K562 (cell line): ENCODE measurements at regions not wholly inside any gene's neighbourhood (a gene's known extent, or its start where the extent isn't known, plus 50 kb on each side); places are given as distances from the start of the nearest gene placed in this dataset.

Source experiments
- ATAC-seq: fragments of 200-7000 bp; cut with Tn5 transposase; 3 replicates; pipeline ENCODE4 v1.9.1; 2020; ENCODE audit warnings: moderate library complexity
- BruUV-seq: library from RNA; stranded (reverse); fragments of 400-500 nt; replicated peaks from 2 replicates; lab custom pipeline; 2021; lab: Mats Ljungman, UMichigan
- CTCF ChIA-PET: fragments of 300-600 bp; formaldehyde crosslinking; extraction: SDS; loops from one replicate; lab custom pipeline; 2021; ENCODE audit warnings: low intra/inter-chr PET ratio; lab: Yijun Ruan, JAX
- POLR2A ChIA-PET: fragments of 300-600, 350-650 bp; sonication (Branson Sonifier 250); formaldehyde crosslinking; extraction: SDS; loops from one replicate; lab custom pipeline; 2021; ENCODE audit warnings: antibody characterized with exemption, inconsistent platforms; lab: Yijun Ruan, JAX
- DNase-seq, 4 experiments: peaks; one replicate each; pipeline versions ENCODE4 v3.0.0 to v3.0.0-alpha.2; 2011 to 2018; ENCODE audit warnings: low spot score in 3 of 4, mixed read lengths in 3 of 4; ENCODE audit errors: extremely low read depth in 1 of 4
- FAIRE-seq: peaks from 2 replicates; lab custom pipeline; 2011; peaks lifted over from hg19 to GRCh38; lab: Jason Lieb, UNC
- H2AFZ ChIP-seq: 2 replicates; pipeline ENCODE4 v1.6.0; 2011; ENCODE audit warnings: low read depth, low read length, control low read depth, inconsistent platforms
- H3K27ac ChIP-seq: fragments of 200-600 bp; 3 replicates; pipeline ENCODE4 v1.8.0; 2011; ENCODE audit warnings: low read depth, mild to moderate bottlenecking, control low read depth, inconsistent platforms, low read length, moderate library complexity, mixed read lengths; ENCODE audit errors: extremely low read depth
- H3K27me3 ChIP-seq, 2 experiments: fragments of 300-600 bp in 1 of 2; 2 replicates in 1 of 2; 3 replicates in 1 of 2; pipeline versions ENCODE4 v1.6.0 to v1.8.0; 2011; ENCODE audit warnings: inconsistent platforms in 2 of 2, low read length in 2 of 2, mild to moderate bottlenecking in 1 of 2, mixed read lengths in 1 of 2, moderate library complexity in 1 of 2; ENCODE audit not compliant: control insufficient read depth in 2 of 2, insufficient read depth in 2 of 2
- H3K36me3 ChIP-seq: fragments of 300-600 bp; 3 replicates; pipeline ENCODE4 v1.8.0; 2011; ENCODE audit warnings: mild to moderate bottlenecking, low read length, inconsistent platforms; ENCODE audit not compliant: control insufficient read depth, insufficient read depth
- H3K4me1 ChIP-seq, 2 experiments: fragments of 200-600 bp in 1 of 2; replicated peaks in 1 of 2; 2 replicates in 1 of 2; 3 replicates in 1 of 2; pipeline versions ENCODE4 v1.5.1 to v1.8.0; 2011; ENCODE audit warnings: inconsistent platforms in 2 of 2, low read length in 2 of 2, mild to moderate bottlenecking in 1 of 2, mixed read lengths in 1 of 2, moderate library complexity in 1 of 2; ENCODE audit not compliant: control insufficient read depth in 2 of 2, insufficient read depth in 2 of 2
- H3K4me2 ChIP-seq: 2 replicates; pipeline ENCODE4 v1.6.1; 2011; ENCODE audit warnings: low read length, control low read depth, inconsistent platforms, mixed read lengths; ENCODE audit not compliant: insufficient read depth
- H3K4me3 ChIP-seq: fragments of 200-600 bp; sonication (generic), shearing (Covaris generic); 2 replicates; pipeline ENCODE4 v1.5.1; 2016; ENCODE audit warnings: control low read depth, inconsistent platforms
- H3K79me2 ChIP-seq: fragments of 200-600 bp; 3 replicates; pipeline ENCODE4 v1.8.0; 2011; ENCODE audit warnings: low read length, inconsistent platforms; ENCODE audit not compliant: control insufficient read depth, insufficient read depth
- H3K9ac ChIP-seq, 2 experiments: 2 replicates each; pipeline versions ENCODE4 v1.6.0 to v1.6.1; 2011; ENCODE audit warnings: low read depth in 2 of 2, low read length in 2 of 2, control low read depth in 1 of 2, inconsistent platforms in 1 of 2, mild to moderate bottlenecking in 1 of 2, mixed read lengths in 1 of 2; ENCODE audit not compliant: insufficient read depth in 1 of 2
- H3K9me1 ChIP-seq: one replicate; pipeline ENCODE4 v1.6.0; 2011; ENCODE audit warnings: inconsistent platforms, mild to moderate bottlenecking, low read length, moderate library complexity; ENCODE audit not compliant: control insufficient read depth, insufficient read depth
- H3K9me3 ChIP-seq: replicated peaks from 2 replicates; pipeline ENCODE4 v1.5.1; 2011; ENCODE audit warnings: low read depth, low read length, inconsistent platforms; ENCODE audit not compliant: control insufficient read depth, insufficient read depth
- H4K20me1 ChIP-seq: replicated peaks from 2 replicates; pipeline ENCODE4 v1.6.1; 2011; ENCODE audit warnings: low read length, inconsistent platforms, mixed read lengths; ENCODE audit not compliant: control insufficient read depth, insufficient read depth
- ARNT ChIP-seq, 2 experiments: fragments of 450-650 bp; IDR thresholded peaks; 2 replicates each; pipeline ENCODE4 v1.6.1; 2016; ENCODE audit warnings: mild to moderate bottlenecking in 1 of 2
- CBFA2T2 ChIP-seq: fragments of 450-650 bp; conservative IDR thresholded peaks from 2 replicates; pipeline ENCODE4 v1.6.1; 2017; ENCODE audit warnings: mild to moderate bottlenecking
- COPS2 ChIP-seq: fragments of 450-650 bp; conservative IDR thresholded peaks from 2 replicates; pipeline ENCODE4 v1.6.1; 2016; ENCODE audit warnings: mild to moderate bottlenecking, moderate library complexity
- ETS2 ChIP-seq: IDR thresholded peaks from 2 replicates; pipeline ENCODE4 v1.6.1; 2016; ENCODE audit warnings: borderline replicate concordance, missing genetic modification characterization, mild to moderate bottlenecking, moderate library complexity, missing compliant biosample characterization; ENCODE audit not compliant: poor library complexity, severe bottlenecking
- NFE2 ChIP-seq: IDR thresholded peaks from 2 replicates; pipeline ENCODE4 v1.6.1; 2014; ENCODE audit warnings: antibody characterized with exemption, low read depth
- WGBS: fragments of 100-300 bp; shearing (Covaris generic); methylation state at CpG from one replicate; pipeline ENCODE4 v1.1.6; 2016; ENCODE audit warnings: low coverage, mixed read lengths; ENCODE audit not compliant: insufficient coverage; ENCODE audit errors: missing lambda C conversion rate; 5-methylcytosine and 5-hydroxymethylcytosine counted together
- in situ Hi-C: fragments of 300-500 bp; cut with MboI; formaldehyde crosslinking; loops from 4 replicates; pipeline ENCODE4 v1.15.0; 2018; ENCODE audit warnings: inconsistent platforms, mixed read lengths
- intact Hi-C: fragments of 100-400 bp; cut with micrococcal nuclease; formaldehyde crosslinking; loops from 2 replicates; pipeline ENCODE4 v1.14.2; 2022
- TF ChIP-seq, protein P1 (sequence below), 2 experiments: fragments of 450-650 bp; IDR thresholded peaks; 2 replicates each; pipeline ENCODE4 v1.6.1; 2018; ENCODE audit warnings: mild to moderate bottlenecking in 2 of 2, low read depth in 1 of 2; ENCODE audit not compliant: partially characterized antibody in 2 of 2
- TF ChIP-seq, protein P2 (sequence below), 2 experiments: fragments of 450-650 bp; IDR thresholded peaks; 2 replicates each; pipeline ENCODE4 v1.6.1; 2016

DNA sequence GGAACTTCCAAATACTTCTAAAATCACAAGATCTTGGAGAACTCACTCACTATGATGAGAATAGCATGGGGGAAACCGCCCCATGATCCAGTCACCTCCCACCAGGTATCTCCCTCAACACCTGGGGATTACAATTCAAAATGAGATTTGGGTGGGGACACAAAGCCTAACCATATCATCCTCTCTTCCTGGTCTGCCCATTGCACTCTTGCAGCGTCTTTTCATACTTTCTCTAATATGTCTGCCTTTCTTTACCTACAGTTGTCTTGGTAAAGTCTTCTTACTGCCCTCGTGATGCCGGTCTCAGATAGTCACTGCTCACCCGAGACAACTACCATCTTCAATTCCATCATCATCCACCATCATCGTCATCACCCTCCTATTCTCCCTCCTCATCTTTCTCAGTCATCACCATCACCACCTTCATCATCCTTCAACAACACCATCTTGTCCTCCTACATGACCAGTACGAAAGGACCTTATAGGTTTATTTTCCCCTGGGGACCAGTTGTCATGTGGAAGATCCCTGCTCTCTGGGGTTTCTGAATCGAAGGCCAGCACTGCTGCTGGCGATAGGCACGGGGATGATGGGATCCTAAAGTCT, 58.5 kb upstream of the CASZ1 start (continued):
- no peak for TF ChIP-seq ARNT (IDR thresholded peaks at IDR 0.05)
- TF ChIP-seq, protein P1, sequence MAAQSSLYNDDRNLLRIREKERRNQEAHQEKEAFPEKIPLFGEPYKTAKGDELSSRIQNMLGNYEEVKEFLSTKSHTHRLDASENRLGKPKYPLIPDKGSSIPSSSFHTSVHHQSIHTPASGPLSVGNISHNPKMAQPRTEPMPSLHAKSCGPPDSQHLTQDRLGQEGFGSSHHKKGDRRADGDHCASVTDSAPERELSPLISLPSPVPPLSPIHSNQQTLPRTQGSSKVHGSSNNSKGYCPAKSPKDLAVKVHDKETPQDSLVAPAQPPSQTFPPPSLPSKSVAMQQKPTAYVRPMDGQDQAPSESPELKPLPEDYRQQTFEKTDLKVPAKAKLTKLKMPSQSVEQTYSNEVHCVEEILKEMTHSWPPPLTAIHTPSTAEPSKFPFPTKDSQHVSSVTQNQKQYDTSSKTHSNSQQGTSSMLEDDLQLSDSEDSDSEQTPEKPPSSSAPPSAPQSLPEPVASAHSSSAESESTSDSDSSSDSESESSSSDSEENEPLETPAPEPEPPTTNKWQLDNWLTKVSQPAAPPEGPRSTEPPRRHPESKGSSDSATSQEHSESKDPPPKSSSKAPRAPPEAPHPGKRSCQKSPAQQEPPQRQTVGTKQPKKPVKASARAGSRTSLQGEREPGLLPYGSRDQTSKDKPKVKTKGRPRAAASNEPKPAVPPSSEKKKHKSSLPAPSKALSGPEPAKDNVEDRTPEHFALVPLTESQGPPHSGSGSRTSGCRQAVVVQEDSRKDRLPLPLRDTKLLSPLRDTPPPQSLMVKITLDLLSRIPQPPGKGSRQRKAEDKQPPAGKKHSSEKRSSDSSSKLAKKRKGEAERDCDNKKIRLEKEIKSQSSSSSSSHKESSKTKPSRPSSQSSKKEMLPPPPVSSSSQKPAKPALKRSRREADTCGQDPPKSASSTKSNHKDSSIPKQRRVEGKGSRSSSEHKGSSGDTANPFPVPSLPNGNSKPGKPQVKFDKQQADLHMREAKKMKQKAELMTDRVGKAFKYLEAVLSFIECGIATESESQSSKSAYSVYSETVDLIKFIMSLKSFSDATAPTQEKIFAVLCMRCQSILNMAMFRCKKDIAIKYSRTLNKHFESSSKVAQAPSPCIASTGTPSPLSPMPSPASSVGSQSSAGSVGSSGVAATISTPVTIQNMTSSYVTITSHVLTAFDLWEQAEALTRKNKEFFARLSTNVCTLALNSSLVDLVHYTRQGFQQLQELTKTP (IDR thresholded peaks at IDR 0.05; ENCODE audit: low read depth in 1 of 2, partially characterized antibody in 2 of 2), result no peak

DNA sequence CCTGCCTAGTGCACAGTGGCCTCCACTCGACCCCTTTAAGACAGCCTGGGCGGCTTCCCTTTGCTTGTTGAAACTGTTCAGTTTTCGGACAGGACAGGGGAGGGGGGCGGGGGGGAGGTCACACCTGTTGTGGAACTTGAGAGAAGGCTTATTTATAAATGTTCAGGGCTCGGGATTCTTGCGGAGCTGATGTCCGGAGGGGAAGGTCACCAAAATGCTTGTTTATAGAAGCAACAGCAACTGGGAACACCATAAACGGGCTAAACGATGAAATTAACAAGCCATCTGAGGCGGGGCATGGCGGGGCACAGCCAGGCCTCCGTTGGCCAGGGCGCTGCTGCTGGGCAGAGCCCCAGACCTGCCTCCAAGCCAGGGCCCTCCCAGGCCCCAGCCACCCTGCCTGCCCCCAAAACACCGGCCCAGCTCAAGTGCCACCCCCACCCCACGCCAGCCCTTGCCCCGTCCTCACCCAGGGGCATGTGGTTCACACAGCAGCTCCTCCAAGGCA, 59.8 kb upstream of the CASZ1 start:
- POLR2A ChIA-PET, result no interaction called here
- H2AFZ ChIP-seq, result no peak overlapping the region
- no peak overlapping the region for H3K9ac ChIP-seq
- no peaks in the 10 kb centered on the region; the same call in 1 of the 2 replicates for H4K20me1 ChIP-seq
- no peaks in the 10 kb centered on the region for H3K79me2 ChIP-seq
- H3K27ac ChIP-seq, result no peak overlapping the region
- no TSS peak for BruUV-seq
- CTCF ChIA-PET, result no interaction called here
- intact Hi-C loops (no loop called here), in situ Hi-C loops (no loop called here)
- H3K9me3 ChIP-seq, result no peaks in the 10 kb centered on the region
- no peaks in the 10 kb centered on the region for H3K36me3 ChIP-seq
- H3K4me3 ChIP-seq, result no peak overlapping the region
- WGBS, result 7% methylated on average over 15 of the region's 16 CpGs
- H3K4me2 ChIP-seq, result no peak overlapping the region
- peaks cover 26 to 72% of the 10 kb centered on the region in 2 experiments for H3K27me3 ChIP-seq
- FAIRE-seq (no peak), ATAC-seq (no peak), DNase-seq (no peak)
- TF ChIP-seq NFE2 (no peak), COPS2 (no peak), ETS2 (no peak), CBFA2T2 (no peak)
- TF ChIP-seq, protein P2, sequence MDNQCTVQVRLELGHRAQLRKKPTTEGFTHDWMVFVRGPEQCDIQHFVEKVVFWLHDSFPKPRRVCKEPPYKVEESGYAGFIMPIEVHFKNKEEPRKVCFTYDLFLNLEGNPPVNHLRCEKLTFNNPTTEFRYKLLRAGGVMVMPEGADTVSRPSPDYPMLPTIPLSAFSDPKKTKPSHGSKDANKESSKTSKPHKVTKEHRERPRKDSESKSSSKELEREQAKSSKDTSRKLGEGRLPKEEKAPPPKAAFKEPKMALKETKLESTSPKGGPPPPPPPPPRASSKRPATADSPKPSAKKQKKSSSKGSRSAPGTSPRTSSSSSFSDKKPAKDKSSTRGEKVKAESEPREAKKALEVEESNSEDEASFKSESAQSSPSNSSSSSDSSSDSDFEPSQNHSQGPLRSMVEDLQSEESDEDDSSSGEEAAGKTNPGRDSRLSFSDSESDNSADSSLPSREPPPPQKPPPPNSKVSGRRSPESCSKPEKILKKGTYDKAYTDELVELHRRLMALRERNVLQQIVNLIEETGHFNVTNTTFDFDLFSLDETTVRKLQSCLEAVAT (IDR thresholded peaks at IDR 0.05), result no peak
- no peaks in the 10 kb centered on the region for H3K9me1 ChIP-seq
- H3K4me1 ChIP-seq, result peaks cover 0 to 5% of the 10 kb centered on the region in 2 experiments; a peak in 1 of 5 replicates
